AG04450 (cell line): ENCODE measurements at regions not wholly inside any gene's neighbourhood (a gene's known extent, or its start where the extent isn't known, plus 50 kb on each side); places are given as distances from the start of the nearest gene placed in this dataset.

Experiments used
- CTCF ChIA-PET: fragments of 300-600, 350-600 bp; formaldehyde crosslinking; extraction: SDS; loops from one replicate; lab custom pipeline; 2022; ENCODE audit warnings: antibody characterized with exemption, inconsistent platforms; lab: Charles Lee
- POLR2A ChIA-PET: fragments of 350-600 bp; formaldehyde crosslinking; extraction: SDS; loops from one replicate; lab custom pipeline; 2021; ENCODE audit warnings: antibody characterized with exemption, inconsistent platforms; lab: Yijun Ruan, JAX
- DNase-seq: peaks from one replicate; pipeline ENCODE4 v3.0.0-alpha.2; 2011; ENCODE audit warnings: low read depth, low spot score
- H3K27ac ChIP-seq: one replicate; pipeline ENCODE4 v1.5.1; 2012; ENCODE audit warnings: low read depth, low read length, control low read depth
- H3K27me3 ChIP-seq: one replicate; pipeline ENCODE4 v1.6.0; 2012; ENCODE audit warnings: low read length; ENCODE audit not compliant: control insufficient read depth, insufficient read depth
- H3K4me3 ChIP-seq: 2 replicates; pipeline ENCODE4 v1.5.1; 2011; ENCODE audit warnings: mild to moderate bottlenecking, low read depth, low read length, control low read depth
- H3K9me3 ChIP-seq: 2 replicates; pipeline ENCODE4 v1.5.1; 2012; ENCODE audit warnings: low read length; ENCODE audit not compliant: control insufficient read depth, insufficient read depth
- TF ChIP-seq, protein P1 (sequence below): IDR thresholded peaks from 2 replicates; pipeline ENCODE4 v1.5.1; 2011; ENCODE audit warnings: low read depth, low read length, control low read depth, inconsistent platforms

DNA sequence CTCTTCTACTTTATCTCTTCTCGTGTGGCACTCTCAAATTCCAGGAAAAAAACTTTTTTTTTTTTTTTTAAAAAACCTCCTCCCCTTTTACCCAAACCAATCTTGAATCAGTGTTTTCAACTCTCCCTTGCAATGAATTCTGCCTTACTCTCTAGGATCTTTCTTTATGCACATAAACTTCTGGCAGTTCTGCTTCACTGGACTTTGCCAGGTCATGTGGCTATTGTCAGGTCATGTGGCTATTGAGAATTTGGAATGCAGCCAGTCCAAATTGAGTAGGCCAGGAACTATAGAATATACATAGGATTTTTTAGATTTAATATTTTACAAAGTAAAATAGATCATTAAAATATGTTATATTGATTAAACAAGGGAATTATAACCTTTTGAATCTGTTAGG, 218.2 kb downstream of the TMTC3 start:
- no peak overlapping the region for H3K27ac ChIP-seq
- no peak for DNase-seq
- no peak overlapping the region for H3K4me3 ChIP-seq
- ChIA-PET POLR2A (no interaction called here), CTCF (no interaction called here)
- no peaks in the 10 kb centered on the region for H3K9me3 ChIP-seq
- TF ChIP-seq, protein P1, sequence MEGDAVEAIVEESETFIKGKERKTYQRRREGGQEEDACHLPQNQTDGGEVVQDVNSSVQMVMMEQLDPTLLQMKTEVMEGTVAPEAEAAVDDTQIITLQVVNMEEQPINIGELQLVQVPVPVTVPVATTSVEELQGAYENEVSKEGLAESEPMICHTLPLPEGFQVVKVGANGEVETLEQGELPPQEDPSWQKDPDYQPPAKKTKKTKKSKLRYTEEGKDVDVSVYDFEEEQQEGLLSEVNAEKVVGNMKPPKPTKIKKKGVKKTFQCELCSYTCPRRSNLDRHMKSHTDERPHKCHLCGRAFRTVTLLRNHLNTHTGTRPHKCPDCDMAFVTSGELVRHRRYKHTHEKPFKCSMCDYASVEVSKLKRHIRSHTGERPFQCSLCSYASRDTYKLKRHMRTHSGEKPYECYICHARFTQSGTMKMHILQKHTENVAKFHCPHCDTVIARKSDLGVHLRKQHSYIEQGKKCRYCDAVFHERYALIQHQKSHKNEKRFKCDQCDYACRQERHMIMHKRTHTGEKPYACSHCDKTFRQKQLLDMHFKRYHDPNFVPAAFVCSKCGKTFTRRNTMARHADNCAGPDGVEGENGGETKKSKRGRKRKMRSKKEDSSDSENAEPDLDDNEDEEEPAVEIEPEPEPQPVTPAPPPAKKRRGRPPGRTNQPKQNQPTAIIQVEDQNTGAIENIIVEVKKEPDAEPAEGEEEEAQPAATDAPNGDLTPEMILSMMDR: no peak
- no peaks in the 10 kb centered on the region for H3K27me3 ChIP-seq

DNA sequence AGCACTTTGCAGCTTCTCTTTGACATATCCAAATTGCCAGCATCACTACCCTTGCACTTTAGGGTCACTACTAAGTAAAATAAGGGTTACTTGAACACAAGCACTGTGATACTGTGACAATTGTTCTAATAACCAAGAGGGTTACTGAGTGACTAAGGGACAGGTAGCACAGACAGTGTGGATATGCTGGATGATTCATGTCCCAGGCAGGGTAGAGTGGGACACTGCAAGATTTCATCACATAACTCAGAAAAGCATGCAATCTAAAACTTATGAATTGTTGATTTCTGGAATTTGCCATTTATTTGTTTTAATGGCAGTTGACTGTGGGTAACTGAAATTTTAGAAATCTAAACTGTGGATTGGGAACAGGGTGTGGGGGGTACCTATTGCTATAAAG, 218.8 kb downstream of the KITLG start:
- CTCF ChIA-PET: interaction anchor here (1.1 kb wide), 1 partner anchor 28 kb away, joined by 3 read pairs; no protein-coding TSS in a partner anchor
- no peak for DNase-seq
- TF ChIP-seq, protein P1: no peak
- POLR2A ChIA-PET: no interaction called here
- Histone ChIP-seq H3K27me3 (no peaks in the 10 kb centered on the region), H3K9me3 (no peaks in the 10 kb centered on the region), H3K4me3 (no peak overlapping the region), H3K27ac (no peak overlapping the region)

DNA sequence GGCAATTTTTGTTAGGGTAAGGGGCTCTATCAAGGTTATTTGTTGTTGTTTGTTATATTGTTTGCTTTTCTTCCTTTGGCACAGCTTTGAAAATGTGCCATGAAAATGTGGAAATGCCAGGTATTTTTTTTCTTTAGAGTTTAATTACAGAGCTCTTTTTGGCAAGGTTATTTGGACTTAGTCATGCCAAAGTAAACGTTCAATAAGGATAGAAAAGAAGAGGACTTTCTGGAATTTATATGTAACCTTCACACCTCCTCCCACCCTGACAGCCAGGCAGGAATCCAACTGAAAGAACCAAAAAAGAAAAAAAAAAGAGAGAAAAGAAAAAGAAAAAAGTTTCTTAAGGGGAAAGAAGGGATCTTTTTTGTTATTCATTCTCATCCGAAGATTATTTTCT, 217.8 kb downstream of the KITLG start:
- Histone ChIP-seq H3K27me3 (no peaks in the 10 kb centered on the region), H3K4me3 (no peak overlapping the region), H3K27ac (no peak overlapping the region), H3K9me3 (no peaks in the 10 kb centered on the region)
- ChIA-PET CTCF (interaction anchor here (0.6 to 1.7 kb wide), 3 partner anchors 11 to 265 kb away, joined by 3 to 4 read pairs (median 3); no protein-coding TSS in a partner anchor), POLR2A (interaction anchor here (0.7 kb wide), 1 partner anchor 39 kb away, joined by 3 read pairs; no protein-coding TSS in a partner anchor)
- no peak for DNase-seq
- TF ChIP-seq, protein P1: no peak

DNA sequence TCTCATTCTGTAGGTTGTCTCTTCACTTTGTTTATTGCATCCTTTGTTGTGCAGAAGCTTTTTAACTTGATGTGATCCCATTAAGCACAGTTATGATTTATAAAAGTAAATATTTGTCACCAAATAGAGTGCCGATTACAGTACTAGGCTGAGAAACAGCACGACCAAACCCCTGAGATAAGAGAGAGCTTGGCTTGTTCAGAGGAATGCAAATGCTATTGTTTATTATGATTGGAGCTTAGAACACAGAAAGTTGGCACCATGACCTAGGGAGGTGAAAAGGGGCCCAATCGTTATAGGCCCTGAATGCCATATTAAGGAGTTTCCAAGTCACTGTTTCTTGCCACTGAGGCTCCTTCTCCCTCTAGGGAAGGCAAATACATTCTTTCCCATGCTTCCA, 214.9 kb downstream of the KITLG start:
- DNase-seq: no peak
- H3K27ac ChIP-seq: no peak overlapping the region
- TF ChIP-seq, protein P1: no peak
- no peak overlapping the region for H3K4me3 ChIP-seq
- POLR2A ChIA-PET: no interaction called here
- H3K9me3 ChIP-seq: no peaks in the 10 kb centered on the region
- no peaks in the 10 kb centered on the region for H3K27me3 ChIP-seq
- CTCF ChIA-PET: no interaction called here

DNA sequence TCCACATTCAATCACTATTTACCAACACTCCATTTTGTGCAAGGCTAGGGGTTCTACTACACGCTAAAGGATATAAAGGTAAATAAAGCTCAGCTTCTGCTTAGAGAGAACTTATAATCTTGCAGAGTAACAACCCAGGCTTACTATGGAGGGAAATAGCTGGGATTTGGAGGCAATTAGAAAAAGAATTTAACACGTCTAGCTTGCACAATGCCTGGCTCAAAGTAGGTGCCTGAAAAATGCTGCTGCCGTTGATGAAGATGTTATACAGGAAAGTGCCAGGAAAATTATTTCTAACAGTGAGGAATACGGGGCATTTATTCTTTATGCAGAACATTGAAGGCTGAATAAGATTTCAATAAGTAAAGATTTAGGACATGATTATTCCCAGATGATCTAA, 214.2 kb downstream of the KITLG start:
- DNase-seq: no peak
- Histone ChIP-seq H3K4me3 (no peak overlapping the region), H3K9me3 (no peaks in the 10 kb centered on the region), H3K27me3 (no peaks in the 10 kb centered on the region), H3K27ac (no peak overlapping the region)
- ChIA-PET POLR2A (no interaction called here), CTCF (no interaction called here)
- TF ChIP-seq, protein P1: no peak
